ENCODE measurements at regions not wholly inside any gene's neighbourhood (a gene's known extent, or its start where the extent isn't known, plus 50 kb on each side); places are given as distances from the start of the nearest gene placed in this dataset.

DNA sequence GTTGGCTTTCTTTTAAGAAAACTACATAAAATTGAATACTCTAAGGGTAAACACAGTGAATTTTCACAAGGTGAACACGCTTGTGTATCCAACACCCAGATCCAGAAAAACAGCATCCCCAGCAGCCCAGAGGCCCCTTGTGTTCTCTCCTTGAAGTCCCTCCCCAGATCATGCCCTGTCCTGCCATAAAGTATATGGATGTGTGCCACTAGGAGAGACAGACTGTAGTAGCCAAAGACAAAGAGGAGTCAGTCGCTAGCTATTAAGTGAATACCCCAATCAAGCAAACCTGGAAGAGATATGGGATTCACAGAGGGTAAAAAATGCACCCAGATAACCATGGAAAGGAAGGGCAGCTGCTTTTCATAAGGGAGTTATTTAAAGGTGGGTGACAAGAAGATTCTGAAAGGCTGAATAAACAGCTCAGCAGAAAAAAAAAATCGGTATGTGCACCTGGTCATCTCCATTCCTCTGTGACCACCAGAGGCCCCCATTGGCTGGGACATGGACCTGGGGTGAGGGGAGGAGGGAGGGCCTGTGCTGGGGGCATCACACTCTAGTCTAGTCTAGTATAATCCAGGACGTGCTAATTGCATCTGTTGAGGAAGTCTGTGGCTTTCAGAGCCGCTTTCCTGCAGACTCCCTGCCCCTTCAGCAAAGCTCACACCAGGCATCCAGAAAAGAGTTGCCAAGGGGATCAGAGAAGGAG lies 167.3 kb upstream of the NDN start:
- H3K36me3 ChIP-seq (ENCODE audit: control insufficient read depth in 2 of 2, insufficient read depth in 1 of 2, low read length in 2 of 2): no peaks in the 10 kb centered on the region
- H3K4me3 ChIP-seq (ENCODE audit: low read depth, low read length): no peak overlapping the region
- POLR2A ChIA-PET: no interaction called here
- CTCF ChIA-PET: no interaction called here
- no peak for TF ChIP-seq ZNF521 (tag by site-specific recombination; IDR thresholded peaks at IDR 0.05)
- TF ChIP-seq PRDM1 (tag by site-specific recombination; IDR thresholded peaks at IDR 0.05): no peak
- no peak for TF ChIP-seq ZNF132 (tag by site-specific recombination; IDR thresholded peaks at IDR 0.05; ENCODE audit: borderline replicate concordance)
- TF ChIP-seq, protein P1, sequence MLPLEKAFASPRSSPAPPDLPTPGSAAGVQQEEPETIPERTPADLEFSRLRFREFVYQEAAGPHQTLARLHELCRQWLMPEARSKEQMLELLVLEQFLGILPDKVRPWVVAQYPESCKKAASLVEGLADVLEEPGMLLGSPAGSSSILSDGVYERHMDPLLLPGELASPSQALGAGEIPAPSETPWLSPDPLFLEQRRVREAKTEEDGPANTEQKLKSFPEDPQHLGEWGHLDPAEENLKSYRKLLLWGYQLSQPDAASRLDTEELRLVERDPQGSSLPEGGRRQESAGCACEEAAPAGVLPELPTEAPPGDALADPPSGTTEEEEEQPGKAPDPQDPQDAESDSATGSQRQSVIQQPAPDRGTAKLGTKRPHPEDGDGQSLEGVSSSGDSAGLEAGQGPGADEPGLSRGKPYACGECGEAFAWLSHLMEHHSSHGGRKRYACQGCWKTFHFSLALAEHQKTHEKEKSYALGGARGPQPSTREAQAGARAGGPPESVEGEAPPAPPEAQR (tag by site-specific recombination; IDR thresholded peaks at IDR 0.05): no peak
- TF ChIP-seq, protein P2, sequence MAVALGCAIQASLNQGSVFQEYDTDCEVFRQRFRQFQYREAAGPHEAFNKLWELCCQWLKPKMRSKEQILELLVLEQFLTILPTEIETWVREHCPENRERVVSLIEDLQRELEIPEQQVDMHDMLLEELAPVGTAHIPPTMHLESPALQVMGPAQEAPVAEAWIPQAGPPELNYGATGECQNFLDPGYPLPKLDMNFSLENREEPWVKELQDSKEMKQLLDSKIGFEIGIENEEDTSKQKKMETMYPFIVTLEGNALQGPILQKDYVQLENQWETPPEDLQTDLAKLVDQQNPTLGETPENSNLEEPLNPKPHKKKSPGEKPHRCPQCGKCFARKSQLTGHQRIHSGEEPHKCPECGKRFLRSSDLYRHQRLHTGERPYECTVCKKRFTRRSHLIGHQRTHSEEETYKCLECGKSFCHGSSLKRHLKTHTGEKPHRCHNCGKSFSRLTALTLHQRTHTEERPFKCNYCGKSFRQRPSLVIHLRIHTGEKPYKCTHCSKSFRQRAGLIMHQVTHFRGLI (tag by site-specific recombination; IDR thresholded peaks at IDR 0.05): no peak
- no peak for TF ChIP-seq ZNF2 (tag by site-specific recombination; IDR thresholded peaks at IDR 0.05)
- no peak for TF ChIP-seq BCL11B (tag by site-specific recombination; IDR thresholded peaks at IDR 0.05; ENCODE audit: low read depth)
- no peaks in the 10 kb centered on the region for H3K9me3 ChIP-seq (ENCODE audit: control insufficient read depth, insufficient read depth, low read depth, low read length)
- H3K27ac ChIP-seq (ENCODE audit: extremely low read depth, low read depth, low read length): no peak overlapping the region
- H3K4me1 ChIP-seq (ENCODE audit: control insufficient read depth, insufficient read depth, low read length): no peaks in the 10 kb centered on the region

DNA sequence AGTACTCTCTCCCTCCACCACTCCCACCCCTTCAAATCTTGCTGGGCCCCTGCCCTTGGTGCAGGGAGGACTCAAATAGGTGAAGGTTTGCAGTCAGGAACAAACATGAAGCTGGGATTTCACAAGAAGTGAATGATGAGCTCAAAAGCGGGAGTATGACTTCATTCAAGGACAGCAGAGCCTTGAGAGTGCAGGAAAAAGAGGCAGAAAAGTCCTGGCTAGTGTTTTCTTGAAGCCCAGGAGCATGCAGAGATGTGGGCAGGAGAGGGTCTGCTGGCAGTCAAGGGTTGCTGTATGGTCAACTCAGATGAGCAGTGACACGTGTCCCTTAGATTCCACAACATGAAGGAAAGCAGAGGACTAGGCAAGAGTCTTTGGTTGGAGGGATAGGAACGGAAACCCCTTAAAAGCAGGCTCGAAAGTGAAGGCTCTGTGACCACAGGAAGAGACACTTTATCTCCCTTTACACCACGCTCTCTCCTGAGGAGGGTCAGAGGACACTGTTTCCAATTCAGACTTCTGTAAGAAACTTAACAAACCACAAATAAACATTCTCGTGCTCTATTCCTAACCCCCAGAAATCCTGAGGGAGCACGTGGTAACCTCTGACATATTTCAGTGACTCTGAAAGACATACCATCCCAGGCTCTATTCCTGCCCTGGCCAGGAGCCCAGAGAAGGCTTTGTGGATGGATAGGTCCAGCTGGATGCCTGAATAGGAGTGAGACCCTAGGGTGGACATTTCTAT lies 168.0 kb upstream of the NDN start:
- Histone ChIP-seq H3K4me3 (ENCODE audit: low read depth, low read length) (no peak overlapping the region), H3K4me1 (ENCODE audit: control insufficient read depth, insufficient read depth, low read length) (no peaks in the 10 kb centered on the region), H3K9me3 (ENCODE audit: control insufficient read depth, insufficient read depth, low read depth, low read length) (no peaks in the 10 kb centered on the region), H3K27ac (ENCODE audit: extremely low read depth, low read depth, low read length) (no peak overlapping the region), H3K36me3 (ENCODE audit: control insufficient read depth in 2 of 2, insufficient read depth in 1 of 2, low read length in 2 of 2) (no peaks in the 10 kb centered on the region)
- CTCF ChIA-PET: interaction anchor here (0.7 kb wide), 1 partner anchor 232 kb away, joined by 3 read pairs; no protein-coding TSS in a partner anchor
- POLR2A ChIA-PET: no interaction called here
- TF ChIP-seq ZBTB1 (tag by site-specific recombination; IDR thresholded peaks at IDR 0.05) (no peak), YY2 (tag by site-specific recombination; IDR thresholded peaks at IDR 0.05) (no peak), ZNF707 (tag by site-specific recombination; IDR thresholded peaks at IDR 0.05) (no peak), ZNF768 (tag by site-specific recombination; IDR thresholded peaks at IDR 0.05) (no peak), ZNF311 (tag by site-specific recombination; IDR thresholded peaks at IDR 0.05; ENCODE audit: borderline replicate concordance) (no peak), SCRT1 (tag by site-specific recombination; IDR thresholded peaks at IDR 0.05; ENCODE audit: borderline replicate concordance) (no peak), ZNF416 (tag by site-specific recombination; IDR thresholded peaks at IDR 0.05) (no peak), SP2 (tag by site-specific recombination; IDR thresholded peaks at IDR 0.05) (no peak)
- TF ChIP-seq, protein P3, sequence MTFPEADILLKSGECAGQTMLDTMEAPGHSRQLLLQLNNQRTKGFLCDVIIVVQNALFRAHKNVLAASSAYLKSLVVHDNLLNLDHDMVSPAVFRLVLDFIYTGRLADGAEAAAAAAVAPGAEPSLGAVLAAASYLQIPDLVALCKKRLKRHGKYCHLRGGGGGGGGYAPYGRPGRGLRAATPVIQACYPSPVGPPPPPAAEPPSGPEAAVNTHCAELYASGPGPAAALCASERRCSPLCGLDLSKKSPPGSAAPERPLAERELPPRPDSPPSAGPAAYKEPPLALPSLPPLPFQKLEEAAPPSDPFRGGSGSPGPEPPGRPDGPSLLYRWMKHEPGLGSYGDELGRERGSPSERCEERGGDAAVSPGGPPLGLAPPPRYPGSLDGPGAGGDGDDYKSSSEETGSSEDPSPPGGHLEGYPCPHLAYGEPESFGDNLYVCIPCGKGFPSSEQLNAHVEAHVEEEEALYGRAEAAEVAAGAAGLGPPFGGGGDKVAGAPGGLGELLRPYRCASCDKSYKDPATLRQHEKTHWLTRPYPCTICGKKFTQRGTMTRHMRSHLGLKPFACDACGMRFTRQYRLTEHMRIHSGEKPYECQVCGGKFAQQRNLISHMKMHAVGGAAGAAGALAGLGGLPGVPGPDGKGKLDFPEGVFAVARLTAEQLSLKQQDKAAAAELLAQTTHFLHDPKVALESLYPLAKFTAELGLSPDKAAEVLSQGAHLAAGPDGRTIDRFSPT (tag by site-specific recombination; IDR thresholded peaks at IDR 0.05): no peak

All from HEK293 (cell line).